ENCODE measurements at regions not wholly inside any gene's neighbourhood (a gene's known extent, or its start where the extent isn't known, plus 50 kb on each side); places are given as distances from the start of the nearest gene placed in this dataset.

- Histone ChIP-seq H3K4me1 (ENCODE audit: control insufficient read depth in 2 of 3, insufficient read depth in 2 of 3, low read depth in 1 of 3, low read length in 3 of 3) (peaks cover 0 to 60% (median 30%) of the 10 kb centered on the region in 3 donors), H3K9ac (ENCODE audit: low read length in 3 of 3) (peak overlapping the region in 1 of 3 donors; percentile 9), H3K27ac (ENCODE audit: low read depth in 2 of 2, low read length in 2 of 2) (peak overlapping the region; percentile 6 to 26), H3K27me3 (ENCODE audit: control insufficient read depth, insufficient read depth, low read length) (no peaks in the 10 kb centered on the region), H3K36me3 (ENCODE audit: control insufficient read depth in 2 of 3, insufficient read depth in 3 of 3, low read length in 3 of 3) (no peaks in the 10 kb centered on the region), H3K9me3 (ENCODE audit: control insufficient read depth in 2 of 3, insufficient read depth in 1 of 3, low read length in 3 of 3) (no peaks in the 10 kb centered on the region), H3K4me3 (ENCODE audit: low read length in 3 of 3) (no peak overlapping the region)
- TF ChIP-seq CTCF (IDR thresholded peaks at IDR 0.05; ENCODE audit: borderline replicate concordance, extremely low read depth, insufficient read depth) = no peak
- intact Hi-C loops (cut with DNase I) = no loop called here
- DNase-seq (no peak), FAIRE-seq (no peak)
Observed at GRCh38 chr4:41436419-41436818, 101.5 kb upstream of the LIMCH1 start.

- H3K4me3 ChIP-seq (ENCODE audit: low read length in 3 of 3) = peak overlapping the region in 1 of 3 donors; percentile 5
Observed at GRCh38 chr4:41437111-41437536, 100.8 kb upstream of the LIMCH1 start.

GRCh38 chr4:41438931-41439297 lies 99.0 kb upstream of the LIMCH1 start:
- no peak for TF ChIP-seq CTCF (IDR thresholded peaks at IDR 0.05; ENCODE audit: borderline replicate concordance, extremely low read depth, insufficient read depth)
- Histone ChIP-seq H3K9ac (ENCODE audit: low read length in 3 of 3) (no peak overlapping the region), H3K27ac (ENCODE audit: low read depth in 2 of 2, low read length in 2 of 2) (no peak overlapping the region), H3K36me3 (ENCODE audit: control insufficient read depth in 2 of 3, insufficient read depth in 3 of 3, low read length in 3 of 3) (no peaks in the 10 kb centered on the region), H3K27me3 (ENCODE audit: control insufficient read depth, insufficient read depth, low read length) (no peaks in the 10 kb centered on the region), H3K4me3 (ENCODE audit: low read length in 3 of 3) (no peak overlapping the region), H3K9me3 (ENCODE audit: control insufficient read depth in 2 of 3, insufficient read depth in 1 of 3, low read length in 3 of 3) (no peaks in the 10 kb centered on the region), H3K4me1 (ENCODE audit: control insufficient read depth in 2 of 3, insufficient read depth in 2 of 3, low read depth in 1 of 3, low read length in 3 of 3) (peaks cover 0 to 44% (median 27%) of the 10 kb centered on the region in 3 donors)
- FAIRE-seq (no peak), DNase-seq (no peak)
- intact Hi-C loops (cut with DNase I) = no loop called here

More at GRCh38 chr4:41437111-41437536, 100.8 kb upstream of the LIMCH1 start:
- FAIRE-seq (no peak), DNase-seq (peak in 4 of 5 donors; percentile 68 to 91 (median 80))
- no peaks in the 10 kb centered on the region for H3K36me3 ChIP-seq (ENCODE audit: control insufficient read depth in 2 of 3, insufficient read depth in 3 of 3, low read length in 3 of 3)
- H3K27ac ChIP-seq (ENCODE audit: low read depth in 2 of 2, low read length in 2 of 2) = peak overlapping the region in 1 of 2 donors; percentile 11
- no peak overlapping the region for H3K9ac ChIP-seq (ENCODE audit: low read length in 3 of 3)
- intact Hi-C loops (cut with DNase I) = no loop called here
- no peaks in the 10 kb centered on the region for H3K9me3 ChIP-seq (ENCODE audit: control insufficient read depth in 2 of 3, insufficient read depth in 1 of 3, low read length in 3 of 3)
- no peak for TF ChIP-seq CTCF (IDR thresholded peaks at IDR 0.05; ENCODE audit: borderline replicate concordance, extremely low read depth, insufficient read depth)
- H3K27me3 ChIP-seq (ENCODE audit: control insufficient read depth, insufficient read depth, low read length) = no peaks in the 10 kb centered on the region
- H3K4me1 ChIP-seq (ENCODE audit: control insufficient read depth in 2 of 3, insufficient read depth in 2 of 3, low read depth in 1 of 3, low read length in 3 of 3) = peaks cover 0 to 53% (median 28%) of the 10 kb centered on the region in 3 donors

- Histone ChIP-seq H3K9ac (ENCODE audit: low read length in 3 of 3) (no peak overlapping the region), H3K9me3 (ENCODE audit: control insufficient read depth in 2 of 3, insufficient read depth in 1 of 3, low read length in 3 of 3) (no peaks in the 10 kb centered on the region), H3K27me3 (ENCODE audit: control insufficient read depth, insufficient read depth, low read length) (no peaks in the 10 kb centered on the region), H3K36me3 (ENCODE audit: control insufficient read depth in 2 of 3, insufficient read depth in 3 of 3, low read length in 3 of 3) (no peaks in the 10 kb centered on the region), H3K4me3 (ENCODE audit: low read length in 3 of 3) (no peak overlapping the region), H3K27ac (ENCODE audit: low read depth in 2 of 2, low read length in 2 of 2) (no peak overlapping the region), H3K4me1 (ENCODE audit: control insufficient read depth in 2 of 3, insufficient read depth in 2 of 3, low read depth in 1 of 3, low read length in 3 of 3) (peaks cover 0 to 17% (median 12%) of the 10 kb centered on the region in 3 donors)
- no peak for DNase-seq
- no peak for TF ChIP-seq CTCF (IDR thresholded peaks at IDR 0.05; ENCODE audit: borderline replicate concordance, extremely low read depth, insufficient read depth)
- intact Hi-C loops (cut with DNase I) = no loop called here
- FAIRE-seq = no peak
Observed at GRCh38 chr4:41442810-41443209, 95.1 kb upstream of the LIMCH1 start.

Data from kidney (tissue), 13 donors.